ENCODE measurements at regions not wholly inside any gene's neighbourhood (a gene's known extent, or its start where the extent isn't known, plus 50 kb on each side); places are given as distances from the start of the nearest gene placed in this dataset.
A peak's percentile ranks its signal among the peaks of the same experiment; 100 is the strongest.

GRCh38 chr4:98728433-98728832, 70.0 kb upstream of the TSPAN5 start:
- Mint-ChIP-seq H3K9me3 (peaks cover 23 to 27% of the 10 kb centered on the region in 2 experiments), H3K4me3 (no peak overlapping the region), H3K27ac (peak overlapping the region in 1 of 3 experiments; percentile 5; a peak in 1 of 7 replicates), H3K27me3 (ENCODE audit: low read depth) (no peaks in the 10 kb centered on the region), H3K36me3 (ENCODE audit: insufficient read depth in 1 of 3, low read depth in 3 of 3) (peaks cover 3 to 19% (median 16%) of the 10 kb centered on the region in 3 experiments; a peak in 5 of 7 replicates), H3K4me1 (no peaks in the 10 kb centered on the region)
- Histone ChIP-seq H3T11ph (ENCODE audit: low read length) (no peak overlapping the region), H4K91ac (ENCODE audit: insufficient read length, low read depth, low read length) (no peak overlapping the region), H3K9me3 (ENCODE audit: control insufficient read depth, low read depth, low read length) (no peaks in the 10 kb centered on the region), H3K79me1 (ENCODE audit: insufficient read depth, low read depth, low read length, poor library complexity, severe bottlenecking) (no peaks in the 10 kb centered on the region), H4K8ac (replicated peaks; ENCODE audit: insufficient read length, low read depth, low read length) (no peak overlapping the region), H3K56ac (ENCODE audit: insufficient read length, low read depth, low read length) (no peak overlapping the region), H3K18ac (ENCODE audit: insufficient read length, low read depth, low read length) (no peak overlapping the region), H3K4me1 (ENCODE audit: insufficient read depth, low read length) (no peaks in the 10 kb centered on the region), H2AK5ac (ENCODE audit: insufficient read length, low read length) (no peak overlapping the region), H3K9ac (ENCODE audit: extremely low read depth, insufficient read length, low read length) (no peak overlapping the region), H3K4me2 (ENCODE audit: insufficient read depth, insufficient read length, low read length) (no peak overlapping the region), H2BK5ac (ENCODE audit: insufficient read length, low read length) (no peak overlapping the region), H4K20me1 (ENCODE audit: control insufficient read depth, insufficient read depth, insufficient read length) (no peaks in the 10 kb centered on the region), H4K5ac (ENCODE audit: insufficient read length, low read depth, low read length) (no peak overlapping the region), H3K4ac (ENCODE audit: low read depth, low read length) (no peak overlapping the region), H3K23ac (ENCODE audit: insufficient read length, low read depth, low read length) (no peak overlapping the region), H3K27ac (ENCODE audit: insufficient read length, low read depth, low read length) (no peak overlapping the region), H3K79me2 (ENCODE audit: insufficient read depth, low read length) (no peaks in the 10 kb centered on the region), H3K14ac (ENCODE audit: insufficient read depth, low read length) (no peak overlapping the region), H2BK15ac (ENCODE audit: low read depth, low read length) (no peak overlapping the region), H3K27me3 (ENCODE audit: insufficient read depth, low read length) (no peaks in the 10 kb centered on the region), H2BK120ac (ENCODE audit: low read depth, low read length, poor library complexity, severe bottlenecking) (no peak overlapping the region), H2AFZ (ENCODE audit: low read length) (no peak overlapping the region), H2BK12ac (ENCODE audit: insufficient read length, low read depth, low read length) (no peak overlapping the region), H3K23me2 (ENCODE audit: insufficient read length, low read depth, low read length, poor library complexity, severe bottlenecking) (no peaks in the 10 kb centered on the region), H2BK20ac (ENCODE audit: low read depth, low read length, poor library complexity, severe bottlenecking) (no peak overlapping the region)
- no CpG with 5 or more reads among the region's 4 CpGs for WGBS (ENCODE audit: extremely low coverage, insufficient read length, low lambda C conversion rate)
- no peak for DNase-seq
- TF ChIP-seq CTCF (conservative IDR thresholded peaks at IDR 0.05) = no peak

Measured in H9 (cell line).